OCI-LY7 (cell line): ENCODE measurements at regions not wholly inside any gene's neighbourhood (a gene's known extent, or its start where the extent isn't known, plus 50 kb on each side); places are given as distances from the start of the nearest gene placed in this dataset.

Source experiments
- CTCF ChIP-seq: fragments of 200-600 bp; sonication (generic); conservative IDR thresholded peaks from 2 replicates; pipeline ENCODE4 v1.5.1; 2014; ENCODE audit warnings: mild to moderate bottlenecking, antibody characterized with exemption, low read length, moderate library complexity, mixed read lengths
- EZH2phosphoT487 ChIP-seq: fragments of 200-600 bp; sonication (generic); IDR thresholded peaks from 2 replicates; pipeline ENCODE4 v1.6.1; 2018; ENCODE audit warnings: low read depth, borderline replicate concordance, mild to moderate bottlenecking, mixed run types, antibody characterized with exemption, low read length, moderate library complexity, mixed read lengths

GRCh38 chrX:131830400-131831184 is 192.5 kb upstream of the STK26 start:
- TF ChIP-seq CTCF (0 out of 2 replicates have a peak, but pooled peaks have one; percentile 25), EZH2phosphoT487 (no peak)
